MM.1S (cell line): ENCODE measurements at regions not wholly inside any gene's neighbourhood (a gene's known extent, or its start where the extent isn't known, plus 50 kb on each side); places are given as distances from the start of the nearest gene placed in this dataset.

ENCODE experiments used
- DNase-seq: peaks from one replicate; pipeline ENCODE4 v3.0.0-alpha.2; 2015
- H2AFZ ChIP-seq: fragments of 300-600 bp; sonication (generic); 2 replicates; pipeline ENCODE4 v1.6.0; 2016; ENCODE audit warnings: antibody characterized with exemption, low read length
- H3F3A ChIP-seq: fragments of 300-600 bp; sonication (generic); 2 replicates; pipeline ENCODE4 v1.6.1; 2016; ENCODE audit warnings: mild to moderate bottlenecking, antibody characterized with exemption, low read length, moderate library complexity, mixed read lengths; ENCODE audit not compliant: insufficient read depth
- H3K27ac ChIP-seq: fragments of 300-600 bp; sonication (generic); 2 replicates; pipeline ENCODE4 v1.5.1; 2016; ENCODE audit warnings: mild to moderate bottlenecking, low read length
- H3K27me3 ChIP-seq: fragments of 300-600 bp; sonication (generic); replicated peaks from 2 replicates; pipeline ENCODE4 v1.6.0; 2016; ENCODE audit warnings: low read length; ENCODE audit not compliant: insufficient read depth
- H3K36me3 ChIP-seq: fragments of 300-600 bp; sonication (generic); replicated peaks from 2 replicates; pipeline ENCODE4 v1.6.1; 2016; ENCODE audit warnings: mild to moderate bottlenecking, low read length, mixed read lengths; ENCODE audit not compliant: insufficient read depth
- H3K4me1 ChIP-seq: fragments of 300-600 bp; sonication (generic); 2 replicates; pipeline ENCODE4 v1.6.1; 2016; ENCODE audit warnings: low read length, mixed read lengths
- H3K4me2 ChIP-seq: fragments of 300-600 bp; sonication (generic); 2 replicates; pipeline ENCODE4 v1.6.0; 2016; ENCODE audit warnings: low read depth, low read length
- H3K4me3 ChIP-seq: fragments of 300-600 bp; sonication (generic); 2 replicates; pipeline ENCODE4 v1.5.1; 2016; ENCODE audit warnings: low read length, mixed read lengths
- H3K79me2 ChIP-seq: fragments of 300-600 bp; sonication (generic); 2 replicates; pipeline ENCODE4 v1.6.1; 2016; ENCODE audit warnings: mixed run types, low read length, mixed read lengths
- H3K9ac ChIP-seq: fragments of 300-600 bp; sonication (generic); 2 replicates; pipeline ENCODE4 v1.6.1; 2016; ENCODE audit warnings: low read length, mixed read lengths
- H3K9me2 ChIP-seq: fragments of 300-600 bp; sonication (generic); replicated peaks from 2 replicates; pipeline ENCODE4 v1.6.1; 2016; ENCODE audit warnings: mild to moderate bottlenecking, low read length, mixed read lengths; ENCODE audit not compliant: insufficient read depth
- H3K9me3 ChIP-seq: fragments of 300-600 bp; sonication (generic); replicated peaks from 2 replicates; pipeline ENCODE4 v1.6.1; 2016; ENCODE audit warnings: mild to moderate bottlenecking, low read length, mixed read lengths; ENCODE audit not compliant: insufficient read depth
- H4K20me1 ChIP-seq: fragments of 300-600 bp; sonication (generic); 2 replicates; pipeline ENCODE4 v1.6.1; 2016; ENCODE audit warnings: mild to moderate bottlenecking, low read length, moderate library complexity, mixed read lengths; ENCODE audit not compliant: insufficient read depth
- CTCF ChIP-seq: fragments of 300-600 bp; sonication (generic); IDR thresholded peaks from 2 replicates; pipeline ENCODE4 v1.5.1; 2016; ENCODE audit warnings: antibody characterized with exemption, low read length, mixed read lengths
- EZH2 ChIP-seq: fragments of 300-600 bp; sonication (generic); optimal IDR thresholded peaks from 2 replicates; pipeline ENCODE3; 2017; ENCODE audit warnings: low read depth, mild to moderate bottlenecking, antibody characterized with exemption, low read length, mixed read lengths
- EZH2phosphoT487 ChIP-seq: fragments of 300-600 bp; sonication (generic); IDR thresholded peaks from 2 replicates; pipeline ENCODE4 v1.6.1; 2018; ENCODE audit warnings: antibody characterized with exemption, low read length

GRCh38 chr21:31604591-31605190 lies 54.8 kb upstream of the SOD1 start:
- no peak overlapping the region for H3K9ac ChIP-seq
- H3K4me1 ChIP-seq = no peaks in the 10 kb centered on the region
- H2AFZ ChIP-seq = no peak overlapping the region
- no peaks in the 10 kb centered on the region for H4K20me1 ChIP-seq
- H3K9me2 ChIP-seq = no peaks in the 10 kb centered on the region
- H3F3A ChIP-seq = no peaks in the 10 kb centered on the region
- H3K4me3 ChIP-seq = no peak overlapping the region
- DNase-seq = peak; percentile 89
- H3K4me2 ChIP-seq = no peak overlapping the region; the same call in 1 of the 2 replicates
- H3K27me3 ChIP-seq = no peaks in the 10 kb centered on the region
- no peaks in the 10 kb centered on the region for H3K36me3 ChIP-seq
- H3K79me2 ChIP-seq = no peaks in the 10 kb centered on the region
- TF ChIP-seq EZH2 (no peak), CTCF (peak; percentile 98)
- no peaks in the 10 kb centered on the region for H3K9me3 ChIP-seq
- no peak overlapping the region for H3K27ac ChIP-seq

GRCh38 chr21:31599563-31599962 lies 59.9 kb upstream of the SOD1 start:
- no peak overlapping the region for H3K4me3 ChIP-seq

GRCh38 chr21:31599013-31599412 lies 60.5 kb upstream of the SOD1 start:
- no peaks in the 10 kb centered on the region for H4K20me1 ChIP-seq
- H3K36me3 ChIP-seq = no peaks in the 10 kb centered on the region
- TF ChIP-seq CTCF (no peak), EZH2 (no peak)
- no peak overlapping the region for H3K27ac ChIP-seq
- H3K9ac ChIP-seq = no peak overlapping the region
- H2AFZ ChIP-seq = no peak overlapping the region
- H3K27me3 ChIP-seq = no peaks in the 10 kb centered on the region
- H3K4me3 ChIP-seq = no peak overlapping the region
- H3K4me1 ChIP-seq = no peaks in the 10 kb centered on the region
- H3K9me2 ChIP-seq = no peaks in the 10 kb centered on the region
- no peaks in the 10 kb centered on the region for H3K79me2 ChIP-seq
- H3F3A ChIP-seq = no peaks in the 10 kb centered on the region
- no peaks in the 10 kb centered on the region for H3K9me3 ChIP-seq
- no peak overlapping the region for H3K4me2 ChIP-seq
- no peak for DNase-seq

More at GRCh38 chr21:31599563-31599962, 59.9 kb upstream of the SOD1 start:
- Histone ChIP-seq H3K9me2 (no peaks in the 10 kb centered on the region), H3K27me3 (no peaks in the 10 kb centered on the region), H3K4me2 (no peak overlapping the region), H3K9ac (no peak overlapping the region), H3K36me3 (no peaks in the 10 kb centered on the region), H3K27ac (no peak overlapping the region), H3K79me2 (no peaks in the 10 kb centered on the region), H3K9me3 (no peaks in the 10 kb centered on the region), H2AFZ (no peak overlapping the region), H3F3A (no peaks in the 10 kb centered on the region), H4K20me1 (no peaks in the 10 kb centered on the region), H3K4me1 (no peaks in the 10 kb centered on the region)
- no peak for DNase-seq
- TF ChIP-seq EZH2 = no peak
- TF ChIP-seq EZH2phosphoT487 = no peak
- no peak for TF ChIP-seq CTCF
